H1 (cell line): ENCODE measurements at regions not wholly inside any gene's neighbourhood (a gene's known extent, or its start where the extent isn't known, plus 50 kb on each side); places are given as distances from the start of the nearest gene placed in this dataset.

Source experiments
- CTCF ChIA-PET: fragments of 300-600 bp; sonication (Branson Sonifier 250); formaldehyde crosslinking; loops from one replicate; lab custom pipeline; 2021; ENCODE audit not compliant: partially characterized antibody; lab: Charles Lee
- POLR2A ChIA-PET: fragments of 300-600 bp; sonication (Branson Sonifier 250); formaldehyde crosslinking; loops from one replicate; lab custom pipeline; 2021; ENCODE audit warnings: inconsistent platforms; ENCODE audit not compliant: partially characterized antibody; lab: Charles Lee
- DNase-seq, 2 experiments: peaks; one replicate each; pipeline versions ENCODE4 v3.0.0 to v3.0.0-alpha.2; 2010 to 2022; ENCODE audit warnings: low spot score in 2 of 2, low read depth in 1 of 2, mixed read lengths in 1 of 2
- FAIRE-seq: peaks from 2 replicates; lab custom pipeline; 2011; peaks lifted over from hg19 to GRCh38; lab: Jason Lieb, UNC
- H2AFZ ChIP-seq: 2 replicates; pipeline ENCODE4 v1.8.1; 2012; ENCODE audit warnings: low read length, inconsistent platforms
- H2AK5ac ChIP-seq: 2 replicates; pipeline ENCODE4 v1.6.1; 2013; ENCODE audit warnings: low read depth, low read length
- H2BK120ac ChIP-seq: replicated peaks from 2 replicates; pipeline ENCODE3; 2013; ENCODE audit warnings: low read depth, low read length, inconsistent platforms
- H2BK12ac ChIP-seq: 2 replicates; pipeline ENCODE4 v1.6.1; 2013; ENCODE audit warnings: low read depth, low read length
- H2BK15ac ChIP-seq: 2 replicates; pipeline ENCODE4 v1.6.1; 2013; ENCODE audit warnings: low read length
- H2BK20ac ChIP-seq: 2 replicates; pipeline ENCODE4 v1.6.1; 2013; ENCODE audit warnings: low read length
- H2BK5ac ChIP-seq: 2 replicates; pipeline ENCODE4 v1.6.1; 2013; ENCODE audit warnings: low read depth, low read length
- H3K14ac ChIP-seq: 2 replicates; pipeline ENCODE4 v1.6.1; 2013; ENCODE audit warnings: inconsistent platforms; ENCODE audit not compliant: insufficient read length
- H3K18ac ChIP-seq: 2 replicates; pipeline ENCODE4 v1.6.1; 2013; ENCODE audit warnings: low read length; ENCODE audit errors: extremely low read depth
- H3K23ac ChIP-seq: 2 replicates; pipeline ENCODE4 v1.6.1; 2013; ENCODE audit warnings: inconsistent platforms; ENCODE audit not compliant: insufficient read length
- H3K23me2 ChIP-seq: 2 replicates; pipeline ENCODE4 v1.6.1; 2013; ENCODE audit warnings: low read depth, low read length
- H3K27ac ChIP-seq: 2 replicates; pipeline ENCODE4 v1.6.1; 2011; ENCODE audit warnings: low read depth, low read length, inconsistent platforms
- H3K27me3 ChIP-seq, 4 experiments: replicated peaks in 1 of 4; 1 replicate in 1 of 4; 2 replicates in 3 of 4; pipeline versions ENCODE4 v1.6.1 to v1.8.1; 2011 to 2013; ENCODE audit warnings: low read length in 3 of 4, mild to moderate bottlenecking in 3 of 4, inconsistent platforms in 2 of 4, mixed read lengths in 2 of 4, moderate library complexity in 1 of 4; ENCODE audit not compliant: control insufficient read depth in 3 of 4, insufficient read depth in 3 of 4; ENCODE audit errors: extremely low read depth in 1 of 4
- H3K36me3 ChIP-seq, 4 experiments: 2 replicates each; pipeline versions ENCODE4 v1.6.1 to v1.8.1; 2011 to 2013; ENCODE audit warnings: mild to moderate bottlenecking in 4 of 4, low read length in 3 of 4, moderate library complexity in 2 of 4, control low read depth in 1 of 4, inconsistent platforms in 1 of 4; ENCODE audit not compliant: insufficient read depth in 4 of 4, control insufficient read depth in 2 of 4
- H3K4ac ChIP-seq: replicated peaks from 2 replicates; pipeline ENCODE3; 2013; ENCODE audit warnings: low read length, low read depth, mixed read lengths, inconsistent platforms; ENCODE audit not compliant: insufficient read length
- H3K4me1 ChIP-seq, 4 experiments: replicated peaks in 1 of 4; 1 replicate in 1 of 4; 2 replicates in 3 of 4; pipeline versions ENCODE4 v1.6.1 to v1.8.1; 2011 to 2013; ENCODE audit warnings: low read length in 3 of 4, inconsistent platforms in 2 of 4, mixed read lengths in 1 of 4; ENCODE audit not compliant: insufficient read depth in 4 of 4, control insufficient read depth in 3 of 4
- H3K4me2 ChIP-seq, 2 experiments: 2 replicates each; pipeline versions ENCODE4 v1.6.1 to v1.8.1; 2011 to 2013; ENCODE audit warnings: low read depth in 2 of 2, low read length in 2 of 2, control low read depth in 1 of 2, inconsistent platforms in 1 of 2, mild to moderate bottlenecking in 1 of 2; ENCODE audit not compliant: insufficient read depth in 1 of 2
- H3K4me3 ChIP-seq, 4 experiments: fragments of 200-600, 300-600 bp in 1 of 4; sonication (generic), shearing (Covaris generic), sonication (Bioruptor Twin) in 1 of 4; 2 replicates each; pipeline versions ENCODE4 v1.5.1 to v1.8.1; 2011 to 2016; ENCODE audit warnings: low read length in 4 of 4, low read depth in 3 of 4, control low read depth in 2 of 4, inconsistent platforms in 2 of 4, mild to moderate bottlenecking in 2 of 4, mixed read lengths in 1 of 4, moderate library complexity in 1 of 4; ENCODE audit not compliant: insufficient read depth in 2 of 4; ENCODE audit errors: extremely low read depth in 1 of 4
- H3K56ac ChIP-seq: replicated peaks from 2 replicates; pipeline ENCODE3; 2013; ENCODE audit warnings: low read depth, mild to moderate bottlenecking, mixed read lengths, low read length, inconsistent platforms; ENCODE audit not compliant: insufficient read length
- H3K79me1 ChIP-seq: 2 replicates; pipeline ENCODE4 v1.6.1; 2013; ENCODE audit warnings: low read depth, low read length, control low read depth
- H3K79me2 ChIP-seq, 2 experiments: 2 replicates each; pipeline versions ENCODE4 v1.6.1 to v1.8.1; 2012 to 2013; ENCODE audit warnings: low read length in 2 of 2, mild to moderate bottlenecking in 2 of 2, inconsistent platforms in 1 of 2; ENCODE audit not compliant: insufficient read depth in 2 of 2, control insufficient read depth in 1 of 2
- H3K9ac ChIP-seq, 4 experiments: replicated peaks in 1 of 4; 1 replicate in 1 of 4; 2 replicates in 3 of 4; pipeline versions ENCODE4 v1.6.1 to v1.8.1; 2011 to 2013; ENCODE audit warnings: low read depth in 3 of 4, low read length in 3 of 4, control low read depth in 2 of 4, mild to moderate bottlenecking in 2 of 4, moderate library complexity in 2 of 4, inconsistent platforms in 1 of 4; ENCODE audit errors: extremely low read depth in 1 of 4
- H3K9me3 ChIP-seq, 2 experiments: 2 replicates each; pipeline versions ENCODE4 v1.6.1 to v1.8.1; 2012 to 2013; ENCODE audit warnings: mild to moderate bottlenecking in 2 of 2, moderate library complexity in 2 of 2, control low read depth in 1 of 2, inconsistent platforms in 1 of 2, low read depth in 1 of 2, low read length in 1 of 2, mixed read lengths in 1 of 2; ENCODE audit not compliant: insufficient read depth in 2 of 2
- H4K20me1 ChIP-seq, 2 experiments: replicated peaks in 1 of 2; 2 replicates each; pipeline versions ENCODE3 to v1.8.1; 2011 to 2013; ENCODE audit warnings: inconsistent platforms in 2 of 2, low read length in 2 of 2, mild to moderate bottlenecking in 1 of 2; ENCODE audit not compliant: insufficient read depth in 2 of 2, control insufficient read depth in 1 of 2
- H4K5ac ChIP-seq: 2 replicates; pipeline ENCODE4 v1.6.1; 2013; ENCODE audit warnings: low read length, low read depth, mixed read lengths, inconsistent platforms; ENCODE audit not compliant: insufficient read length
- H4K8ac ChIP-seq: 2 replicates; pipeline ENCODE4 v1.8.0; 2013; ENCODE audit warnings: mild to moderate bottlenecking, moderate library complexity, low read length, inconsistent platforms; ENCODE audit not compliant: insufficient read depth; ENCODE audit errors: extremely low read depth
- H4K91ac ChIP-seq: replicated peaks from 2 replicates; pipeline ENCODE3; 2013; ENCODE audit warnings: low read length, mixed read lengths, inconsistent platforms; ENCODE audit not compliant: insufficient read length
- CHD2 ChIP-seq: IDR thresholded peaks from 2 replicates; pipeline ENCODE4 v1.6.1; 2012; ENCODE audit warnings: low read length, improper control_type of control experiment
- HDAC2 ChIP-seq, 2 experiments: fragments of 300-600 bp in 1 of 2; sonication (generic) in 1 of 2; IDR thresholded peaks; 2 replicates each; pipeline ENCODE4 v1.6.1; 2011 to 2012; ENCODE audit warnings: low read depth in 2 of 2, low read length in 2 of 2, mild to moderate bottlenecking in 2 of 2, moderate library complexity in 2 of 2, borderline replicate concordance in 1 of 2, inconsistent platforms in 1 of 2
- NRF1 ChIP-seq: IDR thresholded peaks from 2 replicates; pipeline ENCODE4 v1.6.1; 2011; ENCODE audit warnings: mild to moderate bottlenecking, low read depth, low read length, improper control_type of control experiment
- RAD21 ChIP-seq, 2 experiments: IDR thresholded peaks in 1 of 2; conservative IDR thresholded peaks in 1 of 2; 2 replicates each; pipeline ENCODE4 v1.6.1; 2011; ENCODE audit warnings: low read depth in 2 of 2, low read length in 2 of 2, improper control_type of control experiment in 1 of 2, inconsistent platforms in 1 of 2, mild to moderate bottlenecking in 1 of 2, moderate library complexity in 1 of 2
- TAF1 ChIP-seq: IDR thresholded peaks from 2 replicates; pipeline ENCODE4 v1.6.1; 2011; ENCODE audit warnings: mild to moderate bottlenecking, low read depth, low read length
- WGBS, 2 experiments: shearing (Covaris generic) in 1 of 2; methylation state at CpG; one replicate each; pipeline versions ENCODE4 v1.1.6 to v1.1.7; 2013 to 2015; ENCODE audit warnings: low lambda C conversion rate in 2 of 2, mixed read lengths in 2 of 2, inconsistent platforms in 1 of 2, low coverage in 1 of 2, missing lambda C conversion rate in 1 of 2; ENCODE audit not compliant: insufficient replicate concordance in 2 of 2, insufficient coverage in 1 of 2, insufficient read length in 1 of 2; ENCODE audit errors: extremely low coverage in 1 of 2, missing lambda C conversion rate in 1 of 2; 5-methylcytosine and 5-hydroxymethylcytosine counted together
- TF ChIP-seq, protein P1 (sequence below): IDR thresholded peaks from 2 replicates; pipeline ENCODE4 v1.6.1; 2011; ENCODE audit warnings: low read length, improper control_type of control experiment

GRCh38 chr2:163155925-163156324 is 317.4 kb upstream of the KCNH7 start:
- no peak overlapping the region for H2BK20ac ChIP-seq
- H3K14ac ChIP-seq, result no peak overlapping the region
- 98% methylated on average over 2 of the region's 2 CpGs; no CpG with 5 or more reads in 1 of the 2 experiments for WGBS, 2 experiments
- H2BK5ac ChIP-seq, result no peak overlapping the region
- no peak overlapping the region for H3K4me2 ChIP-seq
- ChIA-PET POLR2A (no interaction called here), CTCF (interaction anchor here (0.6 to 6.9 kb wide), 16 partner anchors 9 to 1338 kb away, joined by 3 to 44 read pairs (median 4); no protein-coding TSS in a partner anchor)
- H2BK15ac ChIP-seq, result no peak overlapping the region
- H2BK12ac ChIP-seq, result no peak overlapping the region
- H3K79me2 ChIP-seq, result no peaks in the 10 kb centered on the region
- no peak overlapping the region for H3K56ac ChIP-seq
- H3K36me3 ChIP-seq, result no peaks in the 10 kb centered on the region
- H2AFZ ChIP-seq, result no peak overlapping the region
- H3K9me3 ChIP-seq, result no peaks in the 10 kb centered on the region
- no peaks in the 10 kb centered on the region for H4K20me1 ChIP-seq
- H3K9ac ChIP-seq, result no peak overlapping the region
- H3K27me3 ChIP-seq, result no peaks in the 10 kb centered on the region
- no peaks in the 10 kb centered on the region for H3K4me1 ChIP-seq
- FAIRE-seq (no peak), DNase-seq (no peak)
- H3K18ac ChIP-seq, result no peak overlapping the region
- no peak overlapping the region for H4K5ac ChIP-seq
- no peak overlapping the region for H3K4ac ChIP-seq
- no peaks in the 10 kb centered on the region for H3K79me1 ChIP-seq
- no peak overlapping the region for H4K8ac ChIP-seq
- TF ChIP-seq CHD2 (no peak), RAD21 (IDR thresholded peaks at IDR 0.05 in 1 of 2, conservative IDR thresholded peaks at IDR 0.05 in 1 of 2; ENCODE audit: low read depth in 2 of 2, low read length in 2 of 2) (no peak), NRF1 (no peak), HDAC2 (IDR thresholded peaks at IDR 0.05; ENCODE audit: borderline replicate concordance in 1 of 2, low read depth in 2 of 2, low read length in 2 of 2) (no peak), TAF1 (no peak)
- TF ChIP-seq, protein P1, sequence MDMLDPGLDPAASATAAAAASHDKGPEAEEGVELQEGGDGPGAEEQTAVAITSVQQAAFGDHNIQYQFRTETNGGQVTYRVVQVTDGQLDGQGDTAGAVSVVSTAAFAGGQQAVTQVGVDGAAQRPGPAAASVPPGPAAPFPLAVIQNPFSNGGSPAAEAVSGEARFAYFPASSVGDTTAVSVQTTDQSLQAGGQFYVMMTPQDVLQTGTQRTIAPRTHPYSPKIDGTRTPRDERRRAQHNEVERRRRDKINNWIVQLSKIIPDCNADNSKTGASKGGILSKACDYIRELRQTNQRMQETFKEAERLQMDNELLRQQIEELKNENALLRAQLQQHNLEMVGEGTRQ, result no peak
- H4K91ac ChIP-seq, result no peak overlapping the region
- no peak overlapping the region for H3K4me3 ChIP-seq
- H2AK5ac ChIP-seq, result no peak overlapping the region
- H3K23ac ChIP-seq, result no peak overlapping the region
- H2BK120ac ChIP-seq, result no peak overlapping the region
- no peak overlapping the region for H3K27ac ChIP-seq
- H3K23me2 ChIP-seq, result no peaks in the 10 kb centered on the region
